Astrocyte (in vitro differentiated cells and primary cell): ENCODE measurements at regions not wholly inside any gene's neighbourhood (a gene's known extent, or its start where the extent isn't known, plus 50 kb on each side); places are given as distances from the start of the nearest gene placed in this dataset.

Experiments used
- DNase-seq: peaks from one replicate; pipeline ENCODE4 v3.0.0-alpha.2; 2010; ENCODE audit warnings: low read depth
- FAIRE-seq: peaks from 2 replicates; lab custom pipeline; 2011; peaks lifted over from hg19 to GRCh38; lab: Jason Lieb, UNC
- H2AFZ ChIP-seq: 2 replicates; pipeline ENCODE4 v1.6.0; 2012; ENCODE audit warnings: low read depth, low read length, inconsistent platforms
- H3K27ac ChIP-seq: 2 replicates; pipeline ENCODE4 v1.5.1; 2011; ENCODE audit warnings: low read depth, low read length, inconsistent platforms
- H3K27me3 ChIP-seq: 2 replicates; pipeline ENCODE4 v1.6.0; 2011; ENCODE audit warnings: low read length, inconsistent platforms; ENCODE audit not compliant: insufficient read depth
- H3K36me3 ChIP-seq: 2 replicates; pipeline ENCODE4 v1.5.1; 2011; ENCODE audit warnings: low read length, inconsistent platforms; ENCODE audit not compliant: insufficient read depth
- H3K4me1 ChIP-seq: 2 replicates; pipeline ENCODE4 v1.5.1; 2011; ENCODE audit warnings: low read length, inconsistent platforms; ENCODE audit not compliant: insufficient read depth
- H3K4me2 ChIP-seq: 2 replicates; pipeline ENCODE4 v1.6.0; 2012; ENCODE audit warnings: low read length, inconsistent platforms
- H3K4me3 ChIP-seq: 2 replicates; pipeline ENCODE4 v1.5.1; 2011; ENCODE audit warnings: low read depth, mild to moderate bottlenecking, low read length, inconsistent platforms; ENCODE audit not compliant: insufficient read depth
- H3K79me2 ChIP-seq: 2 replicates; pipeline ENCODE4 v1.6.0; 2012; ENCODE audit warnings: mild to moderate bottlenecking, low read length, inconsistent platforms; ENCODE audit not compliant: insufficient read depth
- H3K9ac ChIP-seq: 2 replicates; pipeline ENCODE4 v1.6.0; 2012; ENCODE audit warnings: mild to moderate bottlenecking, low read length, inconsistent platforms
- H3K9me3 ChIP-seq: 2 replicates; pipeline ENCODE4 v1.5.1; 2012; ENCODE audit warnings: low read depth, mild to moderate bottlenecking, low read length, inconsistent platforms; ENCODE audit not compliant: insufficient read depth
- H4K20me1 ChIP-seq: 2 replicates; pipeline ENCODE4 v1.6.0; 2012; ENCODE audit warnings: low read length, inconsistent platforms; ENCODE audit not compliant: insufficient read depth
- H3K27ac Mint-ChIP-seq: one replicate; pipeline ENCODE4 v1.8.0; 2021; ENCODE audit warnings: mild to moderate bottlenecking, mixed read lengths; ENCODE audit not compliant: unreplicated experiment
- H3K27me3 Mint-ChIP-seq: one replicate; pipeline ENCODE4 v1.8.0; 2021; ENCODE audit warnings: low read depth, mixed read lengths; ENCODE audit not compliant: unreplicated experiment
- H3K36me3 Mint-ChIP-seq: one replicate; pipeline ENCODE4 v1.8.0; 2021; ENCODE audit warnings: low read depth, mixed read lengths; ENCODE audit not compliant: unreplicated experiment
- H3K4me1 Mint-ChIP-seq: one replicate; pipeline ENCODE4 v1.8.0; 2021; ENCODE audit warnings: low read depth, mixed read lengths; ENCODE audit not compliant: unreplicated experiment
- H3K4me3 Mint-ChIP-seq: one replicate; pipeline ENCODE4 v1.8.0; 2021; ENCODE audit warnings: mild to moderate bottlenecking, moderate library complexity, mixed read lengths; ENCODE audit not compliant: unreplicated experiment
- H3K9me3 Mint-ChIP-seq: one replicate; pipeline ENCODE4 v1.8.0; 2021; ENCODE audit warnings: mild to moderate bottlenecking, mixed read lengths; ENCODE audit not compliant: unreplicated experiment
- EZH2 ChIP-seq: IDR thresholded peaks from 2 replicates; pipeline ENCODE4 v1.6.1; 2012; ENCODE audit warnings: mild to moderate bottlenecking, low read length, inconsistent platforms; ENCODE audit not compliant: insufficient read depth
- TF ChIP-seq, protein P1 (sequence below): IDR thresholded peaks from 2 replicates; pipeline ENCODE4 v1.5.1; 2011; ENCODE audit warnings: low read depth, mild to moderate bottlenecking, inconsistent platforms, low read length, moderate library complexity; ENCODE audit not compliant: insufficient read depth

DNA sequence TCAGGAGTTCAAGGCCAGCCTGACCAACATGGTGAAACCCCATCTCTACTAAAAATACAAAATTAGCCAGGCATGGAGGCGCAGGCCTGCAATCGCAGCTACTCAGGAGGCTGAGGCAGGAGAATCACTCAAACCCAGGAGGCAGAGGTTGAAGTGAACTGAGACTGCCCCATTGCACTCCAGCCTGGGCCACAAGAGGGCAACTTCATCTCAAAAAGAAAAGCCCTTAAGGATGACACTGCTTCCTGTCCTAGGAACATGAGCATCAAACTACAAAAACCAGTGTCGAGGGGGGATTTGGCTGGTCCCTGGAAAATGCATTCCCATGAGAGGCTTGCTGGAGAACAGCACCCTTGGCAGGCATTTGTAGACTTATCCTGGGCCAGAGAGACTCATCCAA is 449.5 kb upstream of the PSMD7 start:
- no peak overlapping the region for H3K4me3 Mint-ChIP-seq
- Histone ChIP-seq H3K36me3 (no peaks in the 10 kb centered on the region), H3K4me3 (no peak overlapping the region), H3K27me3 (no peaks in the 10 kb centered on the region), H3K79me2 (no peaks in the 10 kb centered on the region), H3K9me3 (no peaks in the 10 kb centered on the region), H3K9ac (no peak overlapping the region), H3K4me1 (no peaks in the 10 kb centered on the region), H2AFZ (no peak overlapping the region), H4K20me1 (no peaks in the 10 kb centered on the region), H3K4me2 (no peak overlapping the region), H3K27ac (no peak overlapping the region)
- no peak for FAIRE-seq
- no peak overlapping the region for H3K27ac Mint-ChIP-seq
- no peaks in the 10 kb centered on the region for H3K36me3 Mint-ChIP-seq
- TF ChIP-seq, protein P1, sequence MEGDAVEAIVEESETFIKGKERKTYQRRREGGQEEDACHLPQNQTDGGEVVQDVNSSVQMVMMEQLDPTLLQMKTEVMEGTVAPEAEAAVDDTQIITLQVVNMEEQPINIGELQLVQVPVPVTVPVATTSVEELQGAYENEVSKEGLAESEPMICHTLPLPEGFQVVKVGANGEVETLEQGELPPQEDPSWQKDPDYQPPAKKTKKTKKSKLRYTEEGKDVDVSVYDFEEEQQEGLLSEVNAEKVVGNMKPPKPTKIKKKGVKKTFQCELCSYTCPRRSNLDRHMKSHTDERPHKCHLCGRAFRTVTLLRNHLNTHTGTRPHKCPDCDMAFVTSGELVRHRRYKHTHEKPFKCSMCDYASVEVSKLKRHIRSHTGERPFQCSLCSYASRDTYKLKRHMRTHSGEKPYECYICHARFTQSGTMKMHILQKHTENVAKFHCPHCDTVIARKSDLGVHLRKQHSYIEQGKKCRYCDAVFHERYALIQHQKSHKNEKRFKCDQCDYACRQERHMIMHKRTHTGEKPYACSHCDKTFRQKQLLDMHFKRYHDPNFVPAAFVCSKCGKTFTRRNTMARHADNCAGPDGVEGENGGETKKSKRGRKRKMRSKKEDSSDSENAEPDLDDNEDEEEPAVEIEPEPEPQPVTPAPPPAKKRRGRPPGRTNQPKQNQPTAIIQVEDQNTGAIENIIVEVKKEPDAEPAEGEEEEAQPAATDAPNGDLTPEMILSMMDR: no peak
- H3K27me3 Mint-ChIP-seq: peaks cover 2% of the 10 kb centered on the region
- no peaks in the 10 kb centered on the region for H3K4me1 Mint-ChIP-seq
- DNase-seq: no peak
- H3K9me3 Mint-ChIP-seq: peaks cover 2% of the 10 kb centered on the region

DNA sequence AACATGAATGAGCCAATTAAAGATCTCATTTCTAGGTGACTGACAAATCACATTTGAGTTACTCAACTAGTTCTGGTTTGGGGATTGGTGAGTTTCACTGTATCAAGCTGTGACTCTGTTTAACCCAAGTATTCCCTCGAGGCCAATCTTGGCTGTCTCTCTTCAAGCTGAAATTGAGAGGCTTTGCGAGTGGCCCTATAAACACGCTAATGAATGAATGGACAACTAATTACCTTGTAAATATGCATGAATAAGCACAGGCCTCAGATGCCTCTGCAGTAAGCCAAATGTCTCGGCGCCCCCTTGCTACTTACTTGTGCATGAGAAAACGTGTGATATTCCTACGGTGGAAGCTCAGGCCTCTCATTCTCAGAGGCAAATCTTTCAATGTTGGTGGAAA is 450.3 kb upstream of the PSMD7 start:
- H3K4me1 Mint-ChIP-seq: no peaks in the 10 kb centered on the region
- H3K79me2 ChIP-seq: no peaks in the 10 kb centered on the region
- no peaks in the 10 kb centered on the region for H3K27me3 ChIP-seq
- no peak overlapping the region for H3K4me3 ChIP-seq
- H3K9me3 Mint-ChIP-seq: peaks cover 2% of the 10 kb centered on the region
- no peak for DNase-seq
- no peak overlapping the region for H3K27ac ChIP-seq
- peaks cover 2% of the 10 kb centered on the region for H3K27me3 Mint-ChIP-seq
- no peak overlapping the region for H3K4me2 ChIP-seq
- no peak for TF ChIP-seq EZH2
- TF ChIP-seq, protein P1: no peak
- no peak for FAIRE-seq
- H3K9me3 ChIP-seq: no peaks in the 10 kb centered on the region
- H4K20me1 ChIP-seq: no peaks in the 10 kb centered on the region
- no peaks in the 10 kb centered on the region for H3K4me1 ChIP-seq
- H3K9ac ChIP-seq: no peak overlapping the region
- H3K36me3 ChIP-seq: no peaks in the 10 kb centered on the region
- no peak overlapping the region for H3K4me3 Mint-ChIP-seq
- H3K27ac Mint-ChIP-seq: no peak overlapping the region
- H2AFZ ChIP-seq: no peak overlapping the region
- no peaks in the 10 kb centered on the region for H3K36me3 Mint-ChIP-seq

DNA sequence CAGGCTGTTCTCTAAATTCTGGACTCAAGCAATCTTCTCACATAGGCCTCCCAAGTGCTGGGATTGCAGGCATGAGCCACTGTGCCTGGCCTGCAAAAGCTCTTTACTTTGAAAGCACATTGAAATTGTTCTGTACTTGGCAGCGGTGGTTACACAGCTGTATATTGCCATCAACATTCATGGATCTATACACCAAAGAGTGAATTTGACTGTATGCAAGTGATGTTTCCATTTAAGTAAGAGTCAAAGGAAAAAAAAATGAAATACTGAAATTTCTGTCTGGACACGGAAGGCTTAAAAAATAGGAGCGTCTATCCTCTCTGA is 450.6 kb upstream of the PSMD7 start:
- Histone ChIP-seq H3K4me1 (no peaks in the 10 kb centered on the region), H4K20me1 (no peaks in the 10 kb centered on the region), H3K9me3 (no peaks in the 10 kb centered on the region), H2AFZ (no peak overlapping the region), H3K4me2 (no peak overlapping the region), H3K79me2 (no peaks in the 10 kb centered on the region), H3K4me3 (no peak overlapping the region), H3K27me3 (no peaks in the 10 kb centered on the region), H3K36me3 (no peaks in the 10 kb centered on the region), H3K9ac (no peak overlapping the region), H3K27ac (no peak overlapping the region)
- Mint-ChIP-seq H3K9me3 (peaks cover 2% of the 10 kb centered on the region), H3K36me3 (no peaks in the 10 kb centered on the region), H3K4me1 (no peaks in the 10 kb centered on the region), H3K4me3 (no peak overlapping the region), H3K27me3 (peaks cover 2% of the 10 kb centered on the region), H3K27ac (no peak overlapping the region)
- no peak for FAIRE-seq
- TF ChIP-seq EZH2: no peak
- TF ChIP-seq, protein P1: no peak
- no peak for DNase-seq
